Mesodermal cell (in vitro differentiated cells): ENCODE measurements at regions not wholly inside any gene's neighbourhood (a gene's known extent, or its start where the extent isn't known, plus 50 kb on each side); places are given as distances from the start of the nearest gene placed in this dataset.

Experiments used
- H3K27ac ChIP-seq: 2 replicates; pipeline ENCODE4 v1.7.0; 2013; ENCODE audit warnings: mild to moderate bottlenecking, low read depth, low read length, moderate library complexity; ENCODE audit not compliant: severe bottlenecking
- H3K36me3 ChIP-seq: 2 replicates; pipeline ENCODE4 v1.7.1; 2013; ENCODE audit warnings: mild to moderate bottlenecking, low read length, moderate library complexity; ENCODE audit not compliant: control insufficient read depth, insufficient read depth
- H3K4me1 ChIP-seq: one replicate; pipeline ENCODE4 v1.7.1; 2013; ENCODE audit warnings: mild to moderate bottlenecking, low read length; ENCODE audit not compliant: insufficient read depth, control insufficient read depth, poor library complexity, severe bottlenecking
- H3K4me3 ChIP-seq: 2 replicates; pipeline ENCODE4 v1.7.0; 2013; ENCODE audit warnings: low read length, control low read depth, mild to moderate bottlenecking; ENCODE audit not compliant: insufficient read depth, poor library complexity, severe bottlenecking; ENCODE audit errors: extremely low read depth
- H3K9me3 ChIP-seq: 2 replicates; pipeline ENCODE4 v1.7.1; 2013; ENCODE audit warnings: mild to moderate bottlenecking, low read length, moderate library complexity; ENCODE audit not compliant: control insufficient read depth
- WGBS, 2 experiments: methylation state at CpG; one replicate each; pipeline ENCODE4 v1.1.5; 2013; ENCODE audit warnings: missing lambda C conversion rate in 2 of 2; ENCODE audit not compliant: insufficient coverage in 2 of 2; 5-methylcytosine and 5-hydroxymethylcytosine counted together

DNA sequence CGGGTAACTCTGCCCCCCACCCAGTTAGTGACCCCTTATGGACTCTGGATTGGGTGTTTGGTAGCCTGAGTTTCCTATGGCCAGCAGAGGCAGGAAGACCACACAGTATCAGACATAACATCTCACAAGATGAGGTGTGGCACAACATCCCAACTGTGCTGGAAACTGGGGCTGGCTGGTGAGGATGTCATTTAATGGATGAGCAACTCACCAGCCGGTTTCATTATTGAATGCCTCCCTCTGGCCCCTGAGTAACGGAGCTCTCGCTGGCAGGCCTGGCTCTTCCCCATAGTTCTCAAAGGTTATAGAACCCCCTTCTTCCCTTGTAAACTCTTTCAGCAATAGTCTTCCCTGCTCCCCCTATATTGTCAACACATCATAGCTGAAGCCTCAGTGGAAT, 195.0 kb downstream of the BCL11A start:
- Histone ChIP-seq H3K36me3 (no peaks in the 10 kb centered on the region), H3K4me3 (no peak overlapping the region), H3K4me1 (no peaks in the 10 kb centered on the region), H3K27ac (no peak overlapping the region), H3K9me3 (no peaks in the 10 kb centered on the region)
- 77 to 92% methylated on average over 3 of the region's 4 CpGs for WGBS, 2 experiments

DNA sequence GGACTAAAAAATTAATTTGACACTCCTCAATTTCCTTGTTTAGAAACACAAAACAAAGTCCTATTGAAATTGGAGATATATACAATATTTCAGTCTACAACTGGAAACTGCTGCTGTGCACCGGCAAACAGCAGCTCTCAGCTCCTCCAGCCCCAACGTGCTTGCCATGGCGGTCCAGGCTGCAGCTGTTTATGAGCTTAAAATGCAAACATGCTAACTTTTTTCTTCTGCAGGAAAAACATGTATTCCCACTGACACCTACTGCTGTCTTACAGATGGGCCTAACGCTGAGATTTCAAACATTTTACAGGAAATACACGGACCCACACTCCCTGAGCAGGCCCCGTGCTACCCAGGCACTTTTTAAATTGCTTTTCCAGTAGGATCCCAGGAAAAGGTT, 195.5 kb downstream of the BCL11A start:
- Histone ChIP-seq H3K4me3 (no peak overlapping the region), H3K27ac (no peak overlapping the region), H3K4me1 (no peaks in the 10 kb centered on the region), H3K9me3 (no peaks in the 10 kb centered on the region), H3K36me3 (no peaks in the 10 kb centered on the region)
- 95 to 100% methylated on average over 3 to 6 of the region's 6 CpGs for WGBS, 2 experiments

- Histone ChIP-seq H3K36me3 (no peaks in the 10 kb centered on the region), H3K4me3 (no peak overlapping the region), H3K9me3 (no peaks in the 10 kb centered on the region), H3K4me1 (no peaks in the 10 kb centered on the region), H3K27ac (no peak overlapping the region)
- WGBS, 2 experiments = 78 to 91% methylated on average over 3 to 5 of the region's 5 CpGs
Observed at GRCh38 chr2:60356346-60356745, 197.1 kb downstream of the BCL11A start.

GRCh38 chr2:60355849-60356261, 197.6 kb downstream of the BCL11A start:
- Histone ChIP-seq H3K4me1 (no peaks in the 10 kb centered on the region), H3K36me3 (no peaks in the 10 kb centered on the region), H3K9me3 (no peaks in the 10 kb centered on the region), H3K27ac (no peak overlapping the region), H3K4me3 (no peak overlapping the region)
- WGBS, 2 experiments = no CpG with 5 or more reads among the region's 4 CpGs

- no peaks in the 10 kb centered on the region for H3K36me3 ChIP-seq
- 0% methylated on average over 1 of the region's 1 CpG; no CpG with 5 or more reads in 1 of the 2 experiments for WGBS, 2 experiments
- H3K4me1 ChIP-seq = no peaks in the 10 kb centered on the region
- no peak overlapping the region for H3K4me3 ChIP-seq
- no peaks in the 10 kb centered on the region for H3K9me3 ChIP-seq
- no peak overlapping the region for H3K27ac ChIP-seq
Observed at GRCh38 chr2:60354713-60355112, 198.7 kb downstream of the BCL11A start.

GRCh38 chr2:60353863-60354262, 199.6 kb downstream of the BCL11A start:
- WGBS, 2 experiments = 100% methylated on average over 1 of the region's 2 CpGs
- H3K4me1 ChIP-seq = no peaks in the 10 kb centered on the region
- H3K36me3 ChIP-seq = no peaks in the 10 kb centered on the region
- no peak overlapping the region for H3K27ac ChIP-seq
- H3K4me3 ChIP-seq = no peak overlapping the region
- no peaks in the 10 kb centered on the region for H3K9me3 ChIP-seq

DNA sequence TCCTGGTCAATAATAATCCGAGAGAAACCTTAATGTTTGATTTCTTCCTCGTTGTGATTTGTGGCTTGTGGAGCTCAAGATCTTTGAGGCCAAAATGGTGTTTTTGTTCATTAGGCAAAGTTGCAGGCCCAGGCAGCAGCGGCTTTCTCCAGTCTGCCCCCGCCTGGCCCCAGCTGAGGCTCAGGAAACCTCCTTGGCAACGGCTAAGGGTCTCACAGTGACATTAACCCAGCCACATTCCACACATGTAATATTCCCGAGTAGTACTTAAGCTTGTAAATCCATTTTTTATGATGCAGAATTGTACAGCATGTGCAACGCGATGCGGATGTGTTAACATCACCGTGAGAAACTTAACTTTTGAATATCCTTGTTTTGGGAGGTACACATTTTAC, 200.1 kb downstream of the BCL11A start:
- 39 to 83% methylated on average over 2 to 4 of the region's 10 CpGs for WGBS, 2 experiments
- Histone ChIP-seq H3K27ac (no peak overlapping the region), H3K4me3 (no peak overlapping the region), H3K9me3 (no peaks in the 10 kb centered on the region), H3K36me3 (no peaks in the 10 kb centered on the region), H3K4me1 (no peaks in the 10 kb centered on the region)

- WGBS, 2 experiments = 87 to 94% methylated on average over 14 to 15 of the region's 20 CpGs
- H3K9me3 ChIP-seq = no peaks in the 10 kb centered on the region
- H3K4me3 ChIP-seq = no peak overlapping the region
- no peaks in the 10 kb centered on the region for H3K4me1 ChIP-seq
- H3K36me3 ChIP-seq = no peaks in the 10 kb centered on the region
- no peak overlapping the region for H3K27ac ChIP-seq
Observed at GRCh38 chr2:60352491-60353405, 200.7 kb downstream of the BCL11A start.

GRCh38 chr2:60351802-60352201, 201.7 kb downstream of the BCL11A start:
- no peaks in the 10 kb centered on the region for H3K36me3 ChIP-seq
- H3K27ac ChIP-seq = no peak overlapping the region
- H3K4me1 ChIP-seq = no peaks in the 10 kb centered on the region
- no peak overlapping the region for H3K4me3 ChIP-seq
- 91 to 95% methylated on average over 4 of the region's 8 CpGs for WGBS, 2 experiments
- no peaks in the 10 kb centered on the region for H3K9me3 ChIP-seq

DNA sequence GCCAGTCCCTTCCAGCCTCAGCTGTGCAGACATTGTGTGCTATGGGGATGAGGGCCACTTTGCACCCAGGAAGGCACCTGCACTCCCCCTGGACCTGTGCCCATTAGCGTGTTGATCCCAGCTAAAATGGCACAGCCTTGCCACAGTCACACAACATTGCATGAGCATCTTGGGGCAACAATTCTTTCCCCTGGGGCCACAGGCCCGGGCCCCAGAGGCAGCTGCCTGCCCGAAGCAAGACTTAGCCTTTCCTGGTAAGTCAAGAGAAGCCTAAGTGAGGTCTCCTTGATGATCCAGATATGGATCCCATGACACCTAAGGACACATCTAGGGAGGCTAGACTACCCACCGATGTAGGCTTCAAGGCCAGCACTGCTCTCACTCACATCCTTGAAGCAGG, 202.1 kb downstream of the BCL11A start:
- H3K36me3 ChIP-seq = no peaks in the 10 kb centered on the region
- WGBS, 2 experiments = 97 to 98% methylated on average over 3 to 4 of the region's 4 CpGs
- H3K27ac ChIP-seq = no peak overlapping the region
- no peaks in the 10 kb centered on the region for H3K4me1 ChIP-seq
- no peak overlapping the region for H3K4me3 ChIP-seq
- no peaks in the 10 kb centered on the region for H3K9me3 ChIP-seq

DNA sequence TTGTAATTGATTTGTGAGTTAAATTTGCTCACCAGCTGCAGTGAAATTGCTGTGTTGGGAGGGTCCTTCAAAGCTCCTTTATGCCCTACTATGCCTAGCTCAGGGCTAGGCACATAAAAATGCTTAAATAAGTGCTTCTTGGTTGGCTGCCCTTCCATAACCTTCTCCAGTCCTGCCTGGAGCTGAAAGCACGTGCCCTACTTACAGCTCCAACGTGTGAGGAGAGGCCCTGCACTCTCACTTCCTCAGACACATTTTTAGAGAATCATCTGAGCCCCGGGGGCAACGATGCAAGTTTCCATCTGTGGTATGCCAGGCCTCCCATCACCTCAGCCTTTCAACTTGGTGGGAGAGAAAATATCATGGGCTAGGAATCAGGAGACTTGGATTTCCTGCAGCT, 202.7 kb downstream of the BCL11A start:
- H3K9me3 ChIP-seq = no peaks in the 10 kb centered on the region
- 77 to 93% methylated on average over 2 to 3 of the region's 4 CpGs for WGBS, 2 experiments
- no peak overlapping the region for H3K27ac ChIP-seq
- H3K36me3 ChIP-seq = no peaks in the 10 kb centered on the region
- no peaks in the 10 kb centered on the region for H3K4me1 ChIP-seq
- no peak overlapping the region for H3K4me3 ChIP-seq
